HUES6 (cell line): ENCODE measurements at regions not wholly inside any gene's neighbourhood (a gene's known extent, or its start where the extent isn't known, plus 50 kb on each side); places are given as distances from the start of the nearest gene placed in this dataset.
"Not testable (repeated sequence)": the region's sequence is repeated elsewhere in the genome, so short reads cannot be mapped to it uniquely, and the experiment has no call there.

Source experiments
- H3K27ac ChIP-seq: 2 replicates; pipeline ENCODE4 v1.7.0; 2013; ENCODE audit warnings: low read depth, mild to moderate bottlenecking, low read length, inconsistent platforms
- H3K27me3 ChIP-seq: 2 replicates; pipeline ENCODE4 v1.6.1; 2013; ENCODE audit warnings: low read length; ENCODE audit not compliant: control insufficient read depth, insufficient read depth
- H3K36me3 ChIP-seq: 2 replicates; pipeline ENCODE4 v1.6.1; 2013; ENCODE audit warnings: low read length; ENCODE audit not compliant: control insufficient read depth, insufficient read depth
- H3K4me1 ChIP-seq: 2 replicates; pipeline ENCODE4 v1.6.1; 2013; ENCODE audit warnings: low read length; ENCODE audit not compliant: control insufficient read depth, insufficient read depth
- H3K4me3 ChIP-seq: 2 replicates; pipeline ENCODE4 v1.5.1; 2013; ENCODE audit warnings: low read depth, low read length
- H3K9ac ChIP-seq: one replicate; pipeline ENCODE4 v1.6.1; 2013; ENCODE audit warnings: mild to moderate bottlenecking, low read length
- H3K9me3 ChIP-seq: 2 replicates; pipeline ENCODE4 v1.6.1; 2013; ENCODE audit warnings: low read depth, low read length; ENCODE audit not compliant: control insufficient read depth, insufficient read depth

- H3K27me3 ChIP-seq = no peaks in the 10 kb centered on the region
- no peaks in the 10 kb centered on the region for H3K36me3 ChIP-seq
- H3K4me1 ChIP-seq = peaks cover 6% of the 10 kb centered on the region
- H3K4me3 ChIP-seq = no peak overlapping the region
- H3K9ac ChIP-seq = no peak overlapping the region
- no peak overlapping the region for H3K27ac ChIP-seq
- no peaks in the 10 kb centered on the region for H3K9me3 ChIP-seq
These were observed 127.5 kb upstream of the MMADHC start for GRCh38 chr2:149715005-149715592.

GRCh38 chr2:149709496-149710263 is 122.1 kb upstream of the MMADHC start:
- no peak overlapping the region for H3K9ac ChIP-seq
- no peaks in the 10 kb centered on the region for H3K9me3 ChIP-seq
- no peak overlapping the region for H3K27ac ChIP-seq
- no peaks in the 10 kb centered on the region for H3K27me3 ChIP-seq
- H3K36me3 ChIP-seq = no peaks in the 10 kb centered on the region
- no peak overlapping the region for H3K4me3 ChIP-seq
- H3K4me1 ChIP-seq = no peaks in the 10 kb centered on the region

- Histone ChIP-seq H3K9ac (no peak overlapping the region), H3K27me3 (no peaks in the 10 kb centered on the region)
These were observed 115.7 kb upstream of the MMADHC start for GRCh38 chr2:149703281-149703680.

GRCh38 chr2:149702571-149702970 is 115.0 kb upstream of the MMADHC start:
- Histone ChIP-seq H3K4me3 (no peak overlapping the region), H3K27ac (no peak overlapping the region), H3K27me3 (no peaks in the 10 kb centered on the region), H3K9me3 (no peaks in the 10 kb centered on the region), H3K9ac (no peak overlapping the region), H3K36me3 (no peaks in the 10 kb centered on the region), H3K4me1 (no peaks in the 10 kb centered on the region)

More at GRCh38 chr2:149703281-149703680, 115.7 kb upstream of the MMADHC start:
- no peaks in the 10 kb centered on the region for H3K4me1 ChIP-seq
- H3K9me3 ChIP-seq = no peaks in the 10 kb centered on the region
- H3K4me3 ChIP-seq = no peak overlapping the region
- no peak overlapping the region for H3K27ac ChIP-seq
- H3K36me3 ChIP-seq = no peaks in the 10 kb centered on the region

- Histone ChIP-seq H3K27me3 (no peaks in the 10 kb centered on the region), H3K36me3 (no peaks in the 10 kb centered on the region), H3K4me3 (no peak overlapping the region), H3K27ac (no peak overlapping the region), H3K9ac (no peak overlapping the region), H3K4me1 (no peaks in the 10 kb centered on the region), H3K9me3 (no peaks in the 10 kb centered on the region)
These were observed 113.7 kb upstream of the MMADHC start for GRCh38 chr2:149701241-149701640.

DNA sequence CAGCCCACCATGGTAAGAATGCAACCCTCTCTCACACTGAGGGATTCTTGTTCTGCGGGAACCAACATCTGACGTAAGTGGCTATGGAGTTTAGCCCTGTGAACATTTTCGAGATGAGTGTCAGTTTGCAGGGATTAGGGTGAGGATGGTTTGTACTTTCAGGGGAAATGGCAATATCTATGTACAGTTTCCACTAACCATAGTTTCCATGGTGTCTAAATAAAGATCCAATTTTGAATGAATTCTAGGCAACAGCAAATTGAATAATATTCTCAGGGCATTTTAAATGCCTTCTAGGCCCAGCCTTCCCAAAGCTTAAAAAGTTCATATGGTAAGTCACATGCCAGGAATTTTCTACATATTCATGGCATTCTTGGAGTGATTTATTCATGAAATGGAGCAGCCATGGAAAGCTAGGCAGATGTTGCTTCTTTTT is 105.4 kb upstream of the MMADHC start:
- H3K9ac ChIP-seq = no peak overlapping the region
- no peak overlapping the region for H3K27ac ChIP-seq
- no peaks in the 10 kb centered on the region for H3K36me3 ChIP-seq
- no peaks in the 10 kb centered on the region for H3K27me3 ChIP-seq
- no peaks in the 10 kb centered on the region; the same call in 1 of the 2 replicates for H3K4me1 ChIP-seq
- no peaks in the 10 kb centered on the region for H3K9me3 ChIP-seq
- H3K4me3 ChIP-seq = no peak overlapping the region

GRCh38 chr2:149690825-149691224 is 103.2 kb upstream of the MMADHC start:
- no peak overlapping the region for H3K27ac ChIP-seq
- no peaks in the 10 kb centered on the region; the same call in 1 of the 2 replicates for H3K4me1 ChIP-seq
- no peaks in the 10 kb centered on the region for H3K9me3 ChIP-seq
- H3K4me3 ChIP-seq = no peak overlapping the region
- H3K27me3 ChIP-seq = no peaks in the 10 kb centered on the region
- no peak overlapping the region for H3K9ac ChIP-seq
- H3K36me3 ChIP-seq = no peaks in the 10 kb centered on the region

DNA sequence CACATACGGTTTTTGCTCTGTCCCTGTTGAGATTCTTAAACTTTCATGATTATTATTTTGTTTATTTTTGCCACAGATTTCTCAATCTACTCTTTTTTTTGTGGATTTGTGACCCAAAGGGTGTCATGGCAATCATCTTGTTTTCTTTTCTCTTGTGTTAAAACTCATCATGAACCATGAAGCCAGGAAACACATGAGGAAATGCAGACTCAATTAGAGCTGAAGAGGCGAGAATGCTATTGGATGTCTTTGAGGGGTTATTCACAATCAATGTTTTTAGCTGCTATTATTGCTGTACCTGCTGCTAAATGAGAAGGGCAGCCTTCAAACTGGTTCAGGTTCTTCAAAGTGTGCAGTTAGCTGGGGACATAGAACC is 99.5 kb upstream of the MMADHC start:
- H3K9me3 ChIP-seq = no peaks in the 10 kb centered on the region
- H3K4me3 ChIP-seq = no peak overlapping the region
- no peak overlapping the region; the same call in 1 of the 2 replicates for H3K27ac ChIP-seq
- no peaks in the 10 kb centered on the region for H3K36me3 ChIP-seq
- no peaks in the 10 kb centered on the region for H3K4me1 ChIP-seq
- no peak overlapping the region for H3K9ac ChIP-seq
- no peaks in the 10 kb centered on the region for H3K27me3 ChIP-seq

- no peak overlapping the region for H3K9ac ChIP-seq
- H3K27me3 ChIP-seq = no peaks in the 10 kb centered on the region
- no peaks in the 10 kb centered on the region for H3K4me1 ChIP-seq
- no peaks in the 10 kb centered on the region for H3K9me3 ChIP-seq
- no peak overlapping the region for H3K4me3 ChIP-seq
- no peaks in the 10 kb centered on the region for H3K36me3 ChIP-seq
- H3K27ac ChIP-seq = no peak overlapping the region
These were observed 98.8 kb upstream of the MMADHC start for GRCh38 chr2:149686136-149687051.

- not testable (repeated sequence) for H3K4me3 ChIP-seq, H3K27me3 ChIP-seq, H3K36me3 ChIP-seq, H3K27ac ChIP-seq, H3K9me3 ChIP-seq, H3K9ac ChIP-seq, H3K4me1 ChIP-seq
These were observed 97.8 kb upstream of the MMADHC start for GRCh38 chr2:149685401-149685800.

DNA sequence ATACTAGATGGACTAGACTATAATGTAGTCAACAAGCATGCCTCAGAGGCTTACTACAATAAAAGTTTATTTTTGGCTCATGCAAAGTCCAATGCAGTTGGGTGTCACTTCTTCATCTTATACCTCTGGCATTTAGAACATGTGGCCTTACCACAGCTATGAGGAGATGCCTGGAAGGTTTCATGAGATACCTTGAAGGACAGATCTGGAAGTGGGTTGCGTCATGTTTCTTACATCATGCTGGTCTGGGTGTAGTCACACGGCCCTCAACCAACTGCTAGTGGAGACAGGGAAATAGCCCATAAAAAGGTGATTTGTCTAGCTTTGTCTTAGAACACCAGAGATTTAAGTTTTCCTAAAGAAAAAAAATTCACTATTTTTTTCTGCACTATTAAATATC is 91.7 kb upstream of the MMADHC start:
- Histone ChIP-seq H3K27ac (no peak overlapping the region), H3K27me3 (no peaks in the 10 kb centered on the region), H3K9me3 (no peaks in the 10 kb centered on the region), H3K4me1 (no peaks in the 10 kb centered on the region), H3K4me3 (no peak overlapping the region), H3K9ac (no peak overlapping the region), H3K36me3 (no peaks in the 10 kb centered on the region)
